NOMO-1 treated with DMSO at 0.1 percent for 48 hours (cell line): ENCODE measurements at regions not wholly inside any gene's neighbourhood (a gene's known extent, or its start where the extent isn't known, plus 50 kb on each side); places are given as distances from the start of the nearest gene placed in this dataset.

Source experiments
- DNase-seq: peaks from one replicate; lab custom pipeline; 2025; ENCODE audit not compliant: unreplicated experiment; lab: John Stamatoyannopoulos, UW

DNA sequence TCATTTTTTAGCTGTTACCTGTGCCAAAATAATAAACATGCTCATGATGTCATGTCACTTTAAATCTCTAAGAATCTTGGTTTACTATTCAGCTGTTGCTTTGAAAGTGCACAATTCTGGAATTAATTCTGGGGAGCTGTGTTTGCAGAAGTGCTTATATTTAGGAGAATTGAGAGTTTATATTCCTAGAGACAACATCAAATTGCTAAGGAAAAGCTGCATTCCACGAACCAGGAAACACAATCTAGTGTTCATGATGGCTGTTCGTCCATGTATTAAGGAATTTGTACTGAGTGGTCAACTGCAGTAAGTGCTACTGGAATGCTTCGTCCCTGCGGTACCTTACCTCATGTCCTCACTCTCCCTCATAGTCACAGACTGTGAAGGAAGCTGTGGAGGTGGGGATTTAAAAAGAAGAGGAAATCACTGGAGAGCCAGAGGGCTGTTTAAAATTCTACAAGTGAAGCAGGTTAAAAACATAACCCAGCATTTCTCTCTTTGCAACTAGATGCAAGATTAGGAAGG lies 161.0 kb downstream of the TRMT11 start:
- DNase-seq = no peak

DNA sequence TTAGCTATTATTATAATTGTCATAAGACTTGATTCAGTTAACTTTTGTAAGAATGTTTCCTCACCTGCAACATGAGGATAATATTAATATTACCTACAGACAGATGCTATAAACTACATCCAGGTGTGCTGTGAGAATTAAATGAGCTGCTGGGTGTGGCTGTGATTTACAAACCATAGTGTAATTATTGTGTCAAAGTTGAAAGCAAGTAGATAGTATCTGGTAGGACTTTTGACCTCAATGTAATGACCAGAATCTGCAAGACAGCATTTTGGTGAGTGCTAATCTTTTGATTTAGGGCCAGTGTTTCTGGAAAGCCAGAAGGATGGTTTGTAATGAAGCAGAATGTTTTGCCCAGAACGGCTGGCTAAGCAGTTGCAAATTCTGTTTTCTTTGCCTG lies 162.5 kb downstream of the TRMT11 start:
- DNase-seq = no peak

DNA sequence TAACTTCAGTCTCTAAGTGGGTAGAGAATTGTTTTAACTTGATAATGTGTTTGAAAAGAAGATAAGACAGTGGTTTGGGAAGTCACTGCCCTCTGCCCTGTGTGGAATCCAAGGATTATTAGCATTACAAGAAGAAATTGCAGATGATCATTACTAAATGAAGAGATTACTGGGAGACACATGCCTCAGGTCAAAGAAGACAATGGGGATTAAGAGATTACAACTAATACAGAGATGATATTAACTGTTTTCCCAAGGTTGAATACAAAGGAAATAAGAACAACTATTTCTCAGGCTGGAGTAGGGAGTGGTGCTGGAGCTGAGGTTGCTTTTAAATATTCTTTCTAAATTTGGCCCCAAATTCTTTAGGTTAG lies 166.0 kb downstream of the TRMT11 start:
- no peak for DNase-seq

DNA sequence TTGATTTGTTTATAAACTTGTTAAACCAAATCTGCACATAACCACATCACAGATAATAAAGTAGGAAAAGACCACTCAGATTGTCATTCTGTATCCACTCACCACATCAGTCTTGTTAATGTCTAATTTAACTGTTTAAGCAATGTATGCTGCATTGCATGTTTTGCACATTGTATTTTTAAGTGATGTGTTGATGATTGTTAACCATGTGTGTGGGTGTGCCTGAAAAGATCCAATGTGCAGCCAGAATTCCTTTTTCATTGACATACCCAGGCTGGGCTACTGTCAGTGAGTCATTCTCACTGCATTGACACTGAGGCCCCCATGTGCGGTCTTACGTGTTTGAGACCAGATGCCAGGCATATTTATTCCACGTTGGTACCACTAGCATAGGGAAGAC lies 167.3 kb downstream of the TRMT11 start:
- no peak for DNase-seq

DNA sequence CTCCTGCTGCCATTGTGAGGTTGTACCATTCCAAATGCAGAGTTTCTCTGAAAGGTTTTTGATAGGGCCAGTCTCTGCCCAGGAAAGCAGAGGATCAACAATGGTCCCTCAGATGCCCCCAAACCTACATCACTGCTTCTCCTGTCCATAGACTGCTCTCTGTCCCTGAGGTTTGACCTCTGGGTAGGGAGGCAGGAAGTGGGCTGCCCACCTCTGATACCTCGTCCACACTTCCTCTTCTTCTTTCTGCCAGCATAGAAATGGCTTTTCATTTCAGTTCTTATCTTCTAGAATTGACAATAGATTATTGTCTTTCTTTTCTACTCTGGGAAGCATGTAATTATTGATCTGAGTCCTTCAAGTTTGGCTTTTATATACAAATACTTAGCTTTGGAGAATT lies 170.6 kb downstream of the TRMT11 start:
- peak; percentile 14 for DNase-seq

DNA sequence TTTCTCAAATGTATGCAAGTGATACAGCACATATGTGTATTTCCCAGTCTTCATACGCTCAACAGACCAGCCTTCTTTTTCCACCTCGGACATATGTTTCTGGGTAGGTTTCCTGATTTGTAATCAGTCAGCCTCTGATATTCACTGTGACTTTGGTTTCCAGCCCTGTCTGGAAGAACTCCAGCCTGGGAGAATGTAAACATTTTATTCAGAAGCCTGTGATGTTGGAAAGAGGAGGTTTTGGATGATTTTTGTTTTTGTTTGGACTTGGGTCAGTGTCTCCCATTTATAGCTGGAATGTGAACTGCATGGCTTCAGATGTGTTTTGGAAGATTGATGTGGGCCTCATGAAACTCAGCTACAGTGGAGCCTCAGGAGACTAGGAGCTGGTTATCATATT lies 172.2 kb upstream of the CENPW start:
- DNase-seq = no peak

DNA sequence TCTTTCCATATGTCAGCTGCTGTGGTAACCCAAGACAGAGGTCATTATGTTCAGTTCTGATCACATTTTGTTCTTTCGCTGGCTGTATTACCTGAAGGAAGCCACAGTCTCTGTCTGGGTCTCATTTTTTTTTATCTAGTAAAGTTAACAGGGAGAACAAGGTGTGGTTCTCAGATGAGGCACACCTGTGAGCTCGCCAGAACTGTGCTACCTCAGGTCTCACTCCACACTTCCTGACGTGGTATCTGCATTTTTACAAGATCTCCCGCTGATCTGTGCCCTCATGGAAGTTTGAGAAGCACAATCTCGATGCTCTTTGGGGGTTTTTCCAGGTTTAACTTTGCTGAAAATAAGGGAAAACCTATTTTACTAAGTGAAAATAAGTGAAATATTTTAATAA lies 169.5 kb upstream of the CENPW start:
- no peak for DNase-seq

DNA sequence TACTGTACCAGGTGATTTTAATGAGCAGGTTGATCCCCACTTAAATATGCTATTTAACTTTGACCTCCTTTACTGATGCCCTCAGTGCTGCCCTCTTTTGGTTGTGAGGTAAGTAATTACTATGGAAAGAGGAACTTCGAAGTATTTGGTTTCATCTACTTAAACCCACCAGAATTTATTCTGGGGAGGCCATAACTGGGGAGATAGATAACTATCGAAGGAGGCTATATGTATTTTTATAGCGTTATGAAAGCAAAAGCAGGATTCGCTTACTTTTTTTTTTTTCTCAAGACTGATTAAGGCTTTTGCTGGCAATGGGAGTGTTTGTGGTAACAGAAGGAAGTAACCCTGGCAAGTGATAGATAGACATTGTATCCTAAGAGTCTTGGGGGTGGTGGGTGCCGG lies 168.9 kb upstream of the CENPW start:
- DNase-seq = peak; percentile 66

DNA sequence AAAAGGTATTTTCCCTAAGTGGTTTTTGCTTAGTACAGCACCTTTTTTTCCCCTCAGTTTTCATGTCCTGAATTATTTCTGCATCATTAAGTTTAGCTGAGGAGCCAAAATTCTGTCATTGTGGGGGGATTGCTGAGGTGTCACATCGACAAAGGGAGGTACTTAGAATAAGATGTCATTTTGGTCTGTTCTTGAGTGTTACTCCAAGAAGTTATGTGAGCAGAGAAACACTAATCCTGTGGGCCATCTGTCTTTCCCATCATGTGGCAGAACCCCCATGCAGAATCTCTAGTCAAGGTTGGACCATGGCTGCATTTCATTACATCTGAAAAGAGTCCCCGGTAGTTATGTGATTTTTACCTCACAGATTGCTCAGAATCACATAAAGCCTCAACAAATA lies 167.8 kb upstream of the CENPW start:
- no peak for DNase-seq

DNA sequence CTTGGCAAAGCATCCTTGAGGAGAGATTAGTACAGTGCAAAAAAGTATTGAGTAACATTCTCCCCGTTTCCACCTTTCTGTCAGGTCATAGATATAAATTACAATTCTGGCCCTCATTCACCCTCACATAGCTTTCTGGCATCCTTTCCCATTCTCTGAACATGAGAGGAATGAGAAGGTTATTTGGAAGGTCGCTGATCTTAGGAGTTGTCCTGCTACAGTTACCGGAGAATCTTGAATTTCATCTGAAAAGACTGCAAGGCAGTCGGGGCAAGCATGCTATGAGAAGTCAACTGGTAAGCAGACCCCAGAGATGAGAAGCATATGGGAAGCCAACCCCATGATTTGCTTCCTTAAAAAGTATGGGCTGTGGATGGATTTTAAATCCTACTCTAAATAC lies 166.7 kb upstream of the CENPW start:
- DNase-seq = no peak

DNA sequence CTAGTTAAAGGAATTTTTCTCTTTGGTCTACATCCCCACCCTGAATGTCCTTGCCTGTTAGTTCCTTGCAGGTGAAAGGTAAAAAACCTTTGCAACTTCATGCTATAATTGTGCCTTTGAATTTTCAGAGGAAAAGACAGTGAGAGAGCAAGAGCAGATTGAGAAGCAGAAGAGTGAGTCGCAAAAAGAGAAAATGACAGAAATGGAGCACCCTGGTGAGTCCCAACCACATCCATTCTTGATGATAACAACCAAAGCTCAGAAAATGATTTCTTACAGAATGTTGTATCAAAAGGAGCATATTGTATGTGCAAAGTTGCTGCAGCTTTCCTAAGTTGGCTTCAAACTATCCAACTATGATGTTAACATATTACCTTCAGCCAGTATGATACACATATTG lies 165.2 kb upstream of the CENPW start:
- no peak for DNase-seq

DNA sequence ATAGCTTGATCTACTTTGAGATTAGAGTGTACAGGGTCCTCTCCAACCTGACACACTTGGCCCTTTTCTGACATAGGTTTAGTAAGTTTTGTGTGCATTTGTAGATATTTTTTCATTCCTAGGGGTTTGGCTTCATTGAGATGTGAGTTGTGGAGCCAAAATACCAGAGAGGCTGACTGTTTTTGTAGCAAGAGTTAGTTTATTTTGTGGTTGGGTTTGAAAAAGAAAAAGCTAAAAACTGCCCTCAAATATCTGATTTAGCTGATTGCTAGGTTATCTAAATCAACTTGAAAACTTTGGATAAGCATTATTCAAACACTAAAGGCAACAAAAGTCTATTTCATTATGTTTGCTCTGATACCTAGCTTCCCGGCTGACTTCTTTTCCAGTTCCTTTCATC lies 164.7 kb upstream of the CENPW start:
- DNase-seq = no peak

DNA sequence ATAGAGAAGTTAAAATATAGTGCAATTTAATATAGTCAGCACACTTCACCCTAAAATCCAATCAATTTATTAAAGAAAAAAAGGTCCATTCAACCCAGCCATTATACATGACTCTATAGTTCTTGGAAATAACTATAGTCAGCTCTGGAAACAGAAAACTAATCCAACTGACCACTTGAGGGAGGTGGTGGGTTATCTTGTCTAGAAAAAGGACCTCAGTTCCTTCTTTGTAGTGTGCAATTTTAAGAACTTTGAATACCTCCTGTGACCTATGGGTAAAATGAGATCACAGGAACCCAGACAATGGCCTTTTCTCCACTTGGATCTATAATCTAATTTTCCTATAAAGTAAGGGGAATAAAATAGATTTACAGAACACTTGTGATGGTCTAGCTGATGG lies 163.6 kb upstream of the CENPW start:
- no peak for DNase-seq

DNA sequence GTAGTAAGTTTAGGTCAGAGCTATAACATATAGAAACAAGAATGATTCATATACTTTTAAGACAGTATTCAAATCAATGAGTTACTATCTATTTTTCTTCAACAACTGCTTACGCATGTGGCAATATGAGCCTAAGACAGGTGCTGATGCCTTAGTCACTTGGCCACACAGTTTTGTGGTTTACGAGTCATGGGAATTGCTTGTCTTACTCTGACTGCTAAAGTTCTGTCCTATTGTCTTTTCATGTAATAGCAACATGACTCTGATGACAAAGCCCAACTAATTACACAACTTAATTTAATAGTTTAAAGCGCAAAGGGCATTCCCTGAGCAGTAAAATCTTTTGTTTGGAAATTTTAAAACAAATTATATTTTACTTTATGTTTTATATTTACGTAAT lies 159.3 kb upstream of the CENPW start:
- DNase-seq = peak; percentile 52

DNA sequence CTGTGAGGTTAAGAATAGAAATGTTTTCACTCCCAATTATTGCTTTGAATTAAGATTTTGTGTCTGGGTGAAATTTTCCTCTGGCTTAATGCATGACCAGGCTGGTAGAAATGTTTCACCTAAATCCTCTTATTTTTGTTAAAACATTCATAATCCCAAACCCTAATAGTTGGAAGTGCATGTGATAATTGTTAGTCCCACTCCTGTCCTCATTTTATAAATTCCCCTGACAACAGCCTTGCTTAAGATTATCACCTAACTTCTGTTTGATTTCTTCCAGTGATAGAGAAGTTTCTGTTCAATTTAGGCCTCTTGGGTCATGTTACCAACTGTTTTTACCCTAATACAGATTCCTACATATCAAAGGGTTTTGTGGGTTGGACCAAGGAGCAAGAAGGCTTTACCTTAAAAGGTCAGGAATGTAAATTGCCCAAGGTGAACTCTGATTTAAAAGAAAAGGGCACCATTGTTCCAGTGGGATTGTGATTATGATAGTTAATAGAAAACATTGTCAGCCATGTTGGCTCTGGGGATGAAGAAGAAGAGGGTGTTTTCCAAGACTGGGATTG lies 158.7 kb upstream of the CENPW start:
- no peak for DNase-seq

DNA sequence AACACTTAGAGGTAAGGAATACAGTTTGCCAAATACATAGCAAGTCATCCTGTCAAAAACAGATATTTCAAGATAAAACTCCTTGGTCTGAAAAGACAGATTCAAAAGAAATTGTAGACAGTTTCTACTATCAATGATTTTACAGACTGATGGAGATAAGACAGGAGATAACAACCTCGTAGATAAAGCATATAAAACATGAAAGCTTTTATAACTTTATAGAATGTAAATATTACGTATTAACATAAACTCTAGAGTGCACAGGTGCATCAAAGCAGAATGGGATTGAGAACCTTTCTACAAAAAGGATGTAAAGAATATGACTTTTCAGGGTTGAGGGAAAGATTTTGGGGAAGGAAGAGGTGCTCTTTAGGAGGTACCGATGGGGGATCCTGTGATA lies 158.0 kb upstream of the CENPW start:
- DNase-seq = no peak

DNA sequence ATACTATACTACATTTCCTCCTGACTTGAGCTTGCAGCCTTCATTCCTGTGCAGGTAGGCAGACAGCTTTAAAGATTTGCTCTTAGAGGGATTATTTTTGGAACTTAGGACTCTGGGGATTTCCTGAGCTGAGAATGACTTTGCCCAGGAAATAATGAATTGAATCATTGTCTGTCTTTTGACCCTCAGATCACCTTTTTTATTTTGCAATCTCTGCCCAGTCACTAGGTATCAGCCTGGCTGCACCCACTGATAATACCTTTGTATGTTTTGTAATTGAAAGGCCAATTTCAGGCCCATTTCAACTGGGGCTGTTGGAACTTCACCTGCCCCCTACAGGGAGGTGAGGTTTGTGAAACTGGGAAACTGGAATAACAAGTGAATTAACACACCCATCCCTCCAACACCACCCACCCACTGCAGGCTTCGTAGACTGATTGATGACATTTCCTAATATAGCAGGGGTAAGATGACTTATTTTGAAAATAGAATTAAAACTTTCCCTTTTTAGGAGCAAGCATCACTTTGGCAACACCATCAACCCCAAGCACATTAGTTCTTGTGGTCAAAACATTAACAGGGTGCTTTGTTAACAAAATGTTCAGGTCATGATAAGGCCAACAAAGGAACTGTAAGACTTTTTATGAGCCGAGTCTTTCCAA lies 157.1 kb upstream of the CENPW start:
- no peak for DNase-seq

DNA sequence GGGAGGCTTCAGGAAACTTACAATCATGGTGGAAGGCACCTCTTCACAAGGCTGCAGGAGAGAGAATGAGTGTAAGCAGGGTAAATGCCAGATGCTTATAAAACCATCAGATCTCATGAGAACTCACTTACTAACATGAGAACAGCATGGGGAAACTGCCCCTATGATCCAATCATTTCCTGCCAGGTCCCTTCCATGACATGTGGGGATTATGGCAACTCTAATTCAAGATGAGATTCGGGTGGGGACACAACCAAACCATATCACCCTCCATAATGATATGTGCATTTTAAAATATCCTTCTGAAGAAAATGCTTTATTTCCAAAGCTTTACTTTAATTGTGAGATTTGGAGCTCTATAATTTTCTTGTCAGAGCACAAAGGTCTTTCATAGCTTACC lies 154.1 kb upstream of the CENPW start:
- DNase-seq = no peak

DNA sequence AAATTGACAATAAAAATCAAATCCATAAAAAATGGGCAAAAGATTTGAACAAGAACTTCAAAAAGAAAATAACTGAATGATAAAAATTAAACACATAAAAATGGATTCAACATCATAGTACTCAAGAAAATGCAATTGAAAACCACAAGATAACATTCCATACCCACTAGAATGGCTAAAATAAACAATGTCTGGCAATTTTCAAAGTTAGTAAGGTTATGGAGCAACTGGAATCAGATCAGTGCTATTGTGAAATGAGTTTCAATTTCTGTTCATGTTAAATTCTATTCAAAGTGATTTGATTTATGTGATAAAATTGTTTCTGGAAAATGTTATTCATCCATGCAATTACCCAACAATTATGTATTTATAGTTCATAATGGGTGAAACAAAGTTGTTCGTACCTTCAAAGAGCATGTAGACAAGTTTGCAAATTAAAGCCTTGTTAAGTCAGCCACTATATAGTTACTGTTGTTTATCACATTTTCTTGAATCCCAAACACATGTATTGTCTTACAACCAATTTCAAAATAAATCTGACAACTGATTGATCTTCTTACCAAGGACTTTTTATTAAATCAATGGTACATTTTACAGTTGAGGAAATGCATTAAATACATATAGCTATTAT lies 151.5 kb upstream of the CENPW start:
- no peak for DNase-seq

DNA sequence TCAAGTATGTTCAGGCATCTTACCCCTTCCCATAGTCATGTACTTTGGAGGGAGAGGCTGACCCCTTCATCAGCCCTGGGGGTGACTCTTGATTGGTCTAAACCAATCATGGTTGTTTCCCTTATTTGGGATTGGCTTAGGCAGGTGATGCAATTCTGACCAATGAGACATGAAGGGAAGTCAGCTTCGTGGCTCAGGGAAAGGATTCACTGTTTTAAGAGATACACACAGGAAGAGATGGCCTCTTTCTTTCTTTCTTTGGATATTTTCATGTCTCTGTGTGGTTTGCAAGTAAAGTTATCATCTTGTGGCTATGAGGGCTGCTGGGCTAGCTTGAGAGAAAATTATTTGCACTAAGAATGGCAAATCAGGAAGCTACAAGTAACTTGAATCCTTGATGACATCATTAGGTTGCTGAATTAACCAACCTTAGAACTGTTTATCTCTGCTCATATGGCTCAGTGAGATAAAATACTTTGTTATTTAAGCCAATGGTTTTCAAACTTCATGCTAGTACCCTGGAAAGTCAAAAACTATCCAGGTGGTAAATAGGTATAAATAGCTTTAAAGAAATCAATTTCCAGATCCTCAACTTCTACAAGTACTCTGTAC lies 144.2 kb upstream of the CENPW start:
- no peak for DNase-seq

DNA sequence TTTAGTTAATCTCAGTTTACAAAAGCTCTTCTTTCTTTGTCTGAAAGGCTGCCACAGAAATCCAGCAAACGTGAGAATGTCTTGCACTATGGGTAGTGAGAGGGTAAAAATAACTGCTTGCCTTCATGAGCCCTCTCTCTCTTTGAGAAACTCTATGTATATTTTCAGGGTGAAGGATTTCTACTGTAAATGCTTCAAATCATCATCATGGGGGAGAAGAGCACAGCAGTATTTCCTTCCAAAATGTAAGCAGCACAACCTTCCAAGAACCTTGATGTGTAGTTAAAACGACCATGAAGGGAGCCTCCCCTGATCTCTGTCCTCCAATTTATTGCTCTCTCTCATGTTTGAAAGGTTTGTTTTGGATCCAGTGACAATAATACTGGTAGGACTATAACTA lies 141.3 kb upstream of the CENPW start:
- no peak for DNase-seq

DNA sequence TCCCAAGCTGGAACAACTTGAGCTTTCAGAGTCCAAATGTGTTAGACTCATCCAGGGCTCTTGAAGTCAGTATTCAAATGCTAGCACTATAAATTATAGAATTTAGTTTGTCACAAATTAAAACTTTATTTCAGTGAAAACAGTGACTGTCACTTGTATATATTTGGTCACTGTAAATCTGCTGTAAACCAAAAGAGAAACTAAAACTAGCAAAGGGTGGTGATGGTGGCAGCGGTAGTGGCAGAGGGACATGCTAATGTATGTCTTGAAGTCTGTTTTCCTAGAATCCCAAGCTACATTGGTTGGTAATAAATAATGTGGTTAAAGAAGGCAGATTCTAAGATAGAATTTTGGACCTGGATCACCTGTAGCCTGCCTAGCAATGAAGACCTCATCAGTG lies 140.4 kb upstream of the CENPW start:
- DNase-seq = no peak
